Keratinocyte (primary cell): ENCODE measurements at regions not wholly inside any gene's neighbourhood (a gene's known extent, or its start where the extent isn't known, plus 50 kb on each side); places are given as distances from the start of the nearest gene placed in this dataset.

Source experiments
- DNase-seq: peaks from one replicate; pipeline ENCODE4 v3.0.0-alpha.2; 2011; ENCODE audit warnings: low read depth, missing footprints, low spot score
- FAIRE-seq: peaks from 2 replicates; lab custom pipeline; 2011; peaks lifted over from hg19 to GRCh38; lab: Jason Lieb, UNC
- H2AFZ ChIP-seq: 2 replicates; pipeline ENCODE4 v1.6.0; 2012; ENCODE audit warnings: low read length, control low read depth, inconsistent platforms; ENCODE audit not compliant: control insufficient read depth
- H3K27ac ChIP-seq: 2 replicates; pipeline ENCODE4 v1.5.1; 2011; ENCODE audit warnings: low read length; ENCODE audit not compliant: control insufficient read depth, insufficient read depth
- H3K27me3 ChIP-seq: 3 replicates; pipeline ENCODE4 v1.6.0; 2011; ENCODE audit warnings: low read length; ENCODE audit not compliant: control insufficient read depth, insufficient read depth; ENCODE audit errors: extremely low read depth
- H3K36me3 ChIP-seq, 2 experiments: 2 replicates in 1 of 2; 3 replicates in 1 of 2; pipeline ENCODE4 v1.5.1; 2011; ENCODE audit warnings: low read length in 2 of 2, mild to moderate bottlenecking in 1 of 2; ENCODE audit not compliant: control insufficient read depth in 2 of 2, insufficient read depth in 2 of 2; ENCODE audit errors: extremely low read depth in 1 of 2
- H3K4me1 ChIP-seq: 3 replicates; pipeline ENCODE4 v1.5.1; 2011; ENCODE audit warnings: low read length; ENCODE audit not compliant: control insufficient read depth, insufficient read depth; ENCODE audit errors: extremely low read depth
- H3K4me2 ChIP-seq: 3 replicates; pipeline ENCODE4 v1.6.0; 2011; ENCODE audit warnings: low read depth, low read length; ENCODE audit not compliant: control insufficient read depth, insufficient read depth; ENCODE audit errors: extremely low read depth
- H3K4me3 ChIP-seq, 3 experiments: fragments of 200-600 bp in 1 of 3; sonication (generic) in 1 of 3; 2 replicates in 2 of 3; 3 replicates in 1 of 3; pipeline ENCODE4 v1.5.1; 2011 to 2016; ENCODE audit warnings: low read length in 3 of 3, mild to moderate bottlenecking in 3 of 3, control low read depth in 2 of 3, inconsistent platforms in 1 of 3, low read depth in 1 of 3, mixed read lengths in 1 of 3, mixed run types in 1 of 3, moderate library complexity in 1 of 3; ENCODE audit not compliant: control insufficient read depth in 2 of 3, insufficient read depth in 2 of 3; ENCODE audit errors: extremely low read depth in 1 of 3
- H3K79me2 ChIP-seq: 2 replicates; pipeline ENCODE4 v1.6.0; 2012; ENCODE audit warnings: low read length; ENCODE audit not compliant: control insufficient read depth, insufficient read depth
- H3K9ac ChIP-seq: 3 replicates; pipeline ENCODE4 v1.6.0; 2011; ENCODE audit warnings: low read length; ENCODE audit not compliant: control insufficient read depth, insufficient read depth; ENCODE audit errors: extremely low read depth
- H3K9me1 ChIP-seq: 3 replicates; pipeline ENCODE4 v1.6.0; 2011; ENCODE audit warnings: low read length; ENCODE audit not compliant: control insufficient read depth, insufficient read depth; ENCODE audit errors: extremely low read depth
- H3K9me3 ChIP-seq: 2 replicates; pipeline ENCODE4 v1.5.1; 2012; ENCODE audit warnings: low read depth, low read length; ENCODE audit not compliant: control insufficient read depth
- H4K20me1 ChIP-seq: 3 replicates; pipeline ENCODE4 v1.6.0; 2011; ENCODE audit warnings: low read length; ENCODE audit not compliant: control insufficient read depth, insufficient read depth; ENCODE audit errors: extremely low read depth
- CTCF ChIP-seq, 3 experiments: IDR thresholded peaks in 1 of 3; conservative IDR thresholded peaks in 1 of 3; optimal IDR thresholded peaks in 1 of 3; 2 replicates in 2 of 3; 3 replicates in 1 of 3; pipeline versions ENCODE3 to v1.5.1; 2011; ENCODE audit warnings: low read length in 3 of 3, mild to moderate bottlenecking in 3 of 3, moderate library complexity in 2 of 3, control low read depth in 1 of 3, inconsistent platforms in 1 of 3; ENCODE audit not compliant: insufficient read depth in 2 of 3; ENCODE audit errors: extremely low read depth in 1 of 3
- EZH2 ChIP-seq: IDR thresholded peaks from one replicate; pipeline ENCODE4 v1.6.1; 2012; ENCODE audit warnings: inconsistent platforms, mild to moderate bottlenecking, low read length, moderate library complexity
- dilution Hi-C: fragments of 300-500 bp; cut with MboI; formaldehyde crosslinking; loops from one replicate; pipeline ENCODE4 v1.7.0; 2020; ENCODE audit warnings: low sequenced_read_pairs; ENCODE audit not compliant: extremely low pct_ligation_motif_present

- H3K9me3 ChIP-seq: peaks cover under 1% of the 10 kb centered on the region
- H3K9me1 ChIP-seq: no peaks in the 10 kb centered on the region
- dilution Hi-C loops: no loop called here
Measured at GRCh38 chr11:134668796-134669195, 256.8 kb upstream of the B3GAT1 start.

GRCh38 chr11:134668076-134668475 lies 256.0 kb upstream of the B3GAT1 start:
- TF ChIP-seq CTCF (optimal IDR thresholded peaks at IDR 0.05 in 1 of 3, IDR thresholded peaks at IDR 0.05 in 1 of 3, conservative IDR thresholded peaks at IDR 0.05 in 1 of 3; ENCODE audit: extremely low read depth in 1 of 3, insufficient read depth in 2 of 3, low read length in 3 of 3) (no peak), EZH2 (no peak)
- dilution Hi-C loops: no loop called here
- no peaks in the 10 kb centered on the region for H3K4me1 ChIP-seq
- FAIRE-seq: no peak
- no peaks in the 10 kb centered on the region for H3K9me1 ChIP-seq
- H2AFZ ChIP-seq: no peak overlapping the region
- H3K27ac ChIP-seq: no peak overlapping the region
- peaks cover 2% of the 10 kb centered on the region for H3K9me3 ChIP-seq
- no peak for DNase-seq
- no peaks in the 10 kb centered on the region for H3K27me3 ChIP-seq
- no peak overlapping the region for H3K9ac ChIP-seq
- no peak overlapping the region for H3K4me3 ChIP-seq
- H4K20me1 ChIP-seq: no peaks in the 10 kb centered on the region
- H3K4me2 ChIP-seq: no peak overlapping the region
- H3K36me3 ChIP-seq: no peaks in the 10 kb centered on the region
- no peaks in the 10 kb centered on the region for H3K79me2 ChIP-seq

More at GRCh38 chr11:134668796-134669195, 256.8 kb upstream of the B3GAT1 start:
- H3K79me2 ChIP-seq: no peaks in the 10 kb centered on the region
- H3K9ac ChIP-seq: no peak overlapping the region
- H3K4me3 ChIP-seq: no peak overlapping the region
- FAIRE-seq: no peak
- no peaks in the 10 kb centered on the region for H3K4me1 ChIP-seq
- no peaks in the 10 kb centered on the region for H4K20me1 ChIP-seq
- H3K27me3 ChIP-seq: no peaks in the 10 kb centered on the region
- DNase-seq: no peak
- TF ChIP-seq CTCF (optimal IDR thresholded peaks at IDR 0.05 in 1 of 3, IDR thresholded peaks at IDR 0.05 in 1 of 3, conservative IDR thresholded peaks at IDR 0.05 in 1 of 3; ENCODE audit: extremely low read depth in 1 of 3, insufficient read depth in 2 of 3, low read length in 3 of 3) (no peak), EZH2 (no peak)
- H2AFZ ChIP-seq: no peak overlapping the region
- H3K27ac ChIP-seq: no peak overlapping the region
- H3K4me2 ChIP-seq: no peak overlapping the region
- H3K36me3 ChIP-seq: no peaks in the 10 kb centered on the region
